Fibroblast of lung (primary cell): ENCODE measurements at regions not wholly inside any gene's neighbourhood (a gene's known extent, or its start where the extent isn't known, plus 50 kb on each side); places are given as distances from the start of the nearest gene placed in this dataset.

ENCODE experiments used
- DNase-seq, 2 donors: peaks; one replicate each; pipeline versions ENCODE4 v3.0.0 to v3.0.0-alpha.2; 2010; ENCODE audit warnings: low read depth in 2 of 2
- H2AFZ ChIP-seq: 2 replicates; pipeline ENCODE4 v1.5.1; 2012; ENCODE audit warnings: low read length, control low read depth, inconsistent platforms
- H3K27ac ChIP-seq: 2 replicates; pipeline ENCODE4 v1.5.1; 2011; ENCODE audit warnings: low read length, control low read depth; ENCODE audit not compliant: insufficient read depth
- H3K27me3 ChIP-seq: 2 replicates; pipeline ENCODE4 v1.5.1; 2011; ENCODE audit warnings: mild to moderate bottlenecking, low read length; ENCODE audit not compliant: control insufficient read depth, insufficient read depth
- H3K36me3 ChIP-seq: 2 replicates; pipeline ENCODE4 v1.5.1; 2011; ENCODE audit warnings: low read length; ENCODE audit not compliant: control insufficient read depth, insufficient read depth
- H3K4me1 ChIP-seq: 2 replicates; pipeline ENCODE4 v1.5.1; 2011; ENCODE audit warnings: low read length; ENCODE audit not compliant: control insufficient read depth, insufficient read depth; ENCODE audit errors: extremely low read depth
- H3K4me2 ChIP-seq: 2 replicates; pipeline ENCODE4 v1.5.1; 2011; ENCODE audit warnings: low read length, control low read depth; ENCODE audit not compliant: insufficient read depth; ENCODE audit errors: extremely low read depth
- H3K4me3 ChIP-seq, 4 experiments: fragments of 200-600 bp in 1 of 4; sonication (generic) in 1 of 4; replicated peaks in 1 of 4; 2 replicates each; pipeline ENCODE4 v1.5.1; 2011 to 2016; ENCODE audit warnings: low read length in 4 of 4, low read depth in 3 of 4, mild to moderate bottlenecking in 3 of 4, control low read depth in 2 of 4, inconsistent platforms in 1 of 4, mixed read lengths in 1 of 4; ENCODE audit not compliant: insufficient read depth in 1 of 4; ENCODE audit errors: control extremely low read depth in 1 of 4
- H3K79me2 ChIP-seq: 2 replicates; pipeline ENCODE4 v1.5.1; 2012; ENCODE audit warnings: mild to moderate bottlenecking, low read length, inconsistent platforms; ENCODE audit not compliant: control insufficient read depth, insufficient read depth
- H3K9ac ChIP-seq: 2 replicates; pipeline ENCODE4 v1.5.1; 2011; ENCODE audit warnings: mild to moderate bottlenecking, low read length, control low read depth; ENCODE audit not compliant: insufficient read depth
- H3K9me3 ChIP-seq: 2 replicates; pipeline ENCODE4 v1.5.1; 2012; ENCODE audit warnings: low read depth, low read length; ENCODE audit not compliant: control insufficient read depth, insufficient read depth
- H4K20me1 ChIP-seq: 2 replicates; pipeline ENCODE4 v1.5.1; 2011; ENCODE audit warnings: low read length; ENCODE audit not compliant: control insufficient read depth, insufficient read depth; ENCODE audit errors: extremely low read depth
- CTCF ChIP-seq, 2 donors: IDR thresholded peaks in 1 of 2; conservative IDR thresholded peaks in 1 of 2; 1 replicate in 1 of 2; 2 replicates in 1 of 2; pipeline ENCODE4 v1.5.1; 2011 to 2012; ENCODE audit warnings: low read length in 2 of 2, control low read depth in 1 of 2, inconsistent platforms in 1 of 2, low read depth in 1 of 2, mild to moderate bottlenecking in 1 of 2
- EZH2 ChIP-seq: IDR thresholded peaks from 2 replicates; pipeline ENCODE4 v1.5.1; 2012; ENCODE audit warnings: low read length, control low read depth, mild to moderate bottlenecking; ENCODE audit errors: missing control alignments

DNA sequence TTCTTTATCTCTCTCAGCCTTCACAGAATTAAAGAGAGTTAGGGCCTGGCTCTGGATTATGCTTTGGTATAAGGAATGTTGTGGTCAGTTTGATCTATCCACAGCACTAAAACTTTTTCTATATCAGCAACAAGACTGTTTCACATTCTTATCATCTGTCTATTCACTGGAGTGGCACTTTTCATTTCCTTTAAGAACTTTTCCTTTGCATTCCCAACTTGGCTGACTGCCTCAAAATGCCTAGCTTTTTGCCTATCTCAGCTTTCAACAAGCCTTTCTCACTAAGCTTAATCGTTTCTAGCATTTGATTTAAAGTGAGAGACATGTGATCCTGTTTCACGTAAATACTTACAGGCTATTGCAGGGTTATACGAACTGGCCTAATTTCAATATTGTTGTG is 471.8 kb downstream of the GBE1 start:
- H3K4me1 ChIP-seq: no peaks in the 10 kb centered on the region
- TF ChIP-seq EZH2 (no peak), CTCF (conservative IDR thresholded peaks at IDR 0.05 in 1 of 2, IDR thresholded peaks at IDR 0.05 in 1 of 2; ENCODE audit: low read depth in 1 of 2, low read length in 2 of 2) (no peak)
- no peaks in the 10 kb centered on the region for H3K27me3 ChIP-seq
- no peaks in the 10 kb centered on the region for H3K9me3 ChIP-seq
- peak in 1 of 2 donors; percentile 79 for DNase-seq
- H3K4me3 ChIP-seq: no peak overlapping the region
- no peak overlapping the region for H3K27ac ChIP-seq
- no peak overlapping the region for H3K9ac ChIP-seq
- H3K4me2 ChIP-seq: no peak overlapping the region
- H2AFZ ChIP-seq: no peak overlapping the region
- no peaks in the 10 kb centered on the region for H3K36me3 ChIP-seq
- H3K79me2 ChIP-seq: no peaks in the 10 kb centered on the region
- H4K20me1 ChIP-seq: no peaks in the 10 kb centered on the region

GRCh38 chr3:81279481-81280379 is 481.7 kb downstream of the GBE1 start:
- TF ChIP-seq EZH2: no peak
- TF ChIP-seq CTCF (conservative IDR thresholded peaks at IDR 0.05 in 1 of 2, IDR thresholded peaks at IDR 0.05 in 1 of 2; ENCODE audit: low read depth in 1 of 2, low read length in 2 of 2): no peak
- Histone ChIP-seq H3K36me3 (no peaks in the 10 kb centered on the region), H3K4me1 (peaks cover 6% of the 10 kb centered on the region), H3K4me3 (no peak overlapping the region), H4K20me1 (no peaks in the 10 kb centered on the region), H3K9ac (no peak overlapping the region), H3K9me3 (no peaks in the 10 kb centered on the region), H2AFZ (no peak overlapping the region), H3K79me2 (no peaks in the 10 kb centered on the region), H3K4me2 (no peak overlapping the region), H3K27ac (no peak overlapping the region), H3K27me3 (no peaks in the 10 kb centered on the region)
- DNase-seq: peak in 1 of 2 donors; percentile 54

DNA sequence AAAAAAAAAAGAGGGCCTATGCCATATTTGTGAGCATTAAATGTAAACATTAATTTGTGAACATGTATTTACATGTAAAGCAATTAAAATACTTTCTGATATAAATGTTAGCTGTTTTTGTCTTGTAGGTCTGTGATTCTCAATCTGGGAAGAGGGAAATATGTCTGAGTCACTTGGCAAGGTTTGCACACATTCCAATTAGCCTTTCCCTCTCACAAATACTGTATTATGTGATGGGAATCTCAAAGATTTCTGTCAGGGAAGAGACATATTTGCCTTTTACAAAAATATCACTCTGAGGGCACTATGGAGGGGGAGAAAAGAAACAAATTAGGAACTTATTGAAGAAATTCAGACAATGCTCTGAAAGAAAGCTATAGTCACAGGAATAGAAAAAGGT is 483.6 kb downstream of the GBE1 start:
- H3K4me3 ChIP-seq: no peak overlapping the region
- H3K36me3 ChIP-seq: no peaks in the 10 kb centered on the region
- no peaks in the 10 kb centered on the region for H4K20me1 ChIP-seq
- no peaks in the 10 kb centered on the region for H3K27me3 ChIP-seq
- no peak overlapping the region for H2AFZ ChIP-seq
- no peak overlapping the region for H3K9ac ChIP-seq
- H3K4me1 ChIP-seq: peaks cover 6% of the 10 kb centered on the region
- no peak overlapping the region for H3K27ac ChIP-seq
- DNase-seq: peak in 1 of 2 donors; percentile 80
- no peak overlapping the region for H3K4me2 ChIP-seq
- H3K79me2 ChIP-seq: no peaks in the 10 kb centered on the region
- no peak for TF ChIP-seq CTCF (conservative IDR thresholded peaks at IDR 0.05 in 1 of 2, IDR thresholded peaks at IDR 0.05 in 1 of 2; ENCODE audit: low read depth in 1 of 2, low read length in 2 of 2)
- no peak for TF ChIP-seq EZH2
- H3K9me3 ChIP-seq: no peaks in the 10 kb centered on the region
